GM23338 (cell line): ENCODE measurements at regions not wholly inside any gene's neighbourhood (a gene's known extent, or its start where the extent isn't known, plus 50 kb on each side); places are given as distances from the start of the nearest gene placed in this dataset.

Experiments
- ATAC-seq: fragments of 200-7000 bp; cut with Tn5 transposase; 3 replicates; pipeline ENCODE4 v1.9.1; 2020
- DNase-seq: peaks from one replicate; pipeline ENCODE4 v3.0.0-alpha.2; 2015; ENCODE audit warnings: low spot score
- H2AFZ ChIP-seq: fragments of 200-600 bp; sonication (generic); 2 replicates; pipeline ENCODE4 v1.8.0; 2016; ENCODE audit warnings: antibody characterized with exemption, mild to moderate bottlenecking, moderate library complexity
- H3F3A ChIP-seq: fragments of 200-600 bp; sonication (generic); replicated peaks from 2 replicates; pipeline ENCODE4 v1.8.0; 2017; ENCODE audit warnings: antibody characterized with exemption, mixed run types, low read depth
- H3K27ac ChIP-seq: fragments of 200-600 bp; sonication (generic); 2 replicates; pipeline ENCODE4 v1.6.1; 2016; ENCODE audit warnings: low read depth
- H3K27me3 ChIP-seq: fragments of 200-600 bp; sonication (generic); 2 replicates; pipeline ENCODE4 v1.8.0; 2016; ENCODE audit warnings: mild to moderate bottlenecking, mixed run types, moderate library complexity; ENCODE audit not compliant: insufficient read depth
- H3K36me3 ChIP-seq: fragments of 200-600 bp; sonication (generic); 2 replicates; pipeline ENCODE4 v1.8.0; 2016; ENCODE audit warnings: mild to moderate bottlenecking; ENCODE audit not compliant: insufficient read depth
- H3K4me1 ChIP-seq: fragments of 200-600 bp; sonication (generic); 2 replicates; pipeline ENCODE4 v1.8.0; 2016; ENCODE audit warnings: mild to moderate bottlenecking, moderate library complexity; ENCODE audit not compliant: insufficient read depth
- H3K4me2 ChIP-seq: fragments of 200-600 bp; sonication (generic); 2 replicates; pipeline ENCODE4 v1.7.1; 2017; ENCODE audit warnings: mixed run types
- H3K4me3 ChIP-seq: fragments of 200-600 bp; sonication (generic); 2 replicates; pipeline ENCODE4 v1.6.1; 2016; ENCODE audit warnings: mixed run types
- H3K79me2 ChIP-seq: fragments of 200-600 bp; sonication (generic); replicated peaks from 2 replicates; pipeline ENCODE4 v1.8.0; 2017; ENCODE audit warnings: mild to moderate bottlenecking; ENCODE audit not compliant: insufficient read depth
- H3K9me2 ChIP-seq: fragments of 200-600 bp; sonication (generic); 2 replicates; pipeline ENCODE4 v1.8.0; 2017; ENCODE audit not compliant: insufficient read depth
- H4K20me1 ChIP-seq: fragments of 200-600 bp; sonication (generic); replicated peaks from 2 replicates; pipeline ENCODE4 v1.8.0; 2017; ENCODE audit warnings: mild to moderate bottlenecking; ENCODE audit not compliant: insufficient read depth
- H3K27ac Mint-ChIP-seq: 2 replicates; pipeline ENCODE4 v1.8.0; 2020; ENCODE audit warnings: inconsistent platforms, mild to moderate bottlenecking, moderate library complexity, mixed read lengths
- H3K27me3 Mint-ChIP-seq: 3 replicates; pipeline ENCODE4 v1.8.0; 2022; ENCODE audit warnings: low read depth, mild to moderate bottlenecking, moderate library complexity, mixed read lengths, inconsistent platforms; ENCODE audit not compliant: insufficient read depth, poor library complexity
- H3K36me3 Mint-ChIP-seq: 3 replicates; pipeline ENCODE4 v1.8.0; 2021; ENCODE audit warnings: low read depth, mild to moderate bottlenecking, inconsistent platforms, moderate library complexity, mixed read lengths
- H3K4me1 Mint-ChIP-seq: 3 replicates; pipeline ENCODE4 v1.8.0; 2020; ENCODE audit warnings: mild to moderate bottlenecking, inconsistent platforms, mixed read lengths
- H3K4me3 Mint-ChIP-seq: 3 replicates; pipeline ENCODE4 v1.8.0; 2021; ENCODE audit warnings: moderate library complexity, mild to moderate bottlenecking, inconsistent platforms, mixed read lengths
- H3K9me3 Mint-ChIP-seq: 3 replicates; pipeline ENCODE4 v1.8.0; 2020; ENCODE audit warnings: moderate library complexity, mild to moderate bottlenecking, inconsistent platforms, mixed read lengths
- CREB1 ChIP-seq: fragments of 250-450 bp; sonication (Bioruptor Pico); IDR thresholded peaks from 2 replicates; pipeline ENCODE4 v1.5.0; 2020; ENCODE audit warnings: low read depth, mild to moderate bottlenecking, moderate library complexity
- CTCF ChIP-seq, 2 experiments: fragments of 200-600 bp in 1 of 2; sonication (generic) in 1 of 2; conservative IDR thresholded peaks; 2 replicates each; pipeline versions ENCODE4 v1.5.1 to v1.6.1; 2016 to 2017; ENCODE audit warnings: antibody characterized with exemption in 2 of 2, low read depth in 2 of 2, mild to moderate bottlenecking in 2 of 2, moderate library complexity in 1 of 2
- EZH2 ChIP-seq: fragments of 200-600 bp; sonication (generic); IDR thresholded peaks from one replicate; pipeline ENCODE4 v1.8.0; 2017; ENCODE audit warnings: antibody characterized with exemption, mild to moderate bottlenecking, low read depth; ENCODE audit not compliant: unreplicated experiment
- EZH2phosphoT487 ChIP-seq: fragments of 200-600 bp; sonication (generic); IDR thresholded peaks from one replicate; pipeline ENCODE4 v1.8.1; 2018; ENCODE audit warnings: antibody characterized with exemption; ENCODE audit not compliant: unreplicated experiment
- JUNB ChIP-seq: IDR thresholded peaks from one replicate; pipeline ENCODE4 v1.6.1; 2016; ENCODE audit warnings: antibody characterized with exemption; ENCODE audit not compliant: unreplicated experiment
- NANOG ChIP-seq: IDR thresholded peaks from 2 replicates; pipeline ENCODE4 v1.6.1; 2016; ENCODE audit warnings: antibody characterized with exemption, borderline replicate concordance
- POLR2AphosphoS5 ChIP-seq: IDR thresholded peaks from 2 replicates; pipeline ENCODE4 v1.6.1; 2016; ENCODE audit warnings: antibody characterized with exemption, low read depth
- REST ChIP-seq: IDR thresholded peaks from one replicate; pipeline ENCODE4 v1.6.1; 2018; ENCODE audit warnings: antibody characterized with exemption; ENCODE audit not compliant: unreplicated experiment
- ZNF114 ChIP-seq: fragments of 250-450 bp; sonication (Bioruptor Pico); IDR thresholded peaks from 2 replicates; pipeline ENCODE4 v1.5.0; 2020; ENCODE audit warnings: mild to moderate bottlenecking, moderate library complexity
- ZNF462 ChIP-seq: fragments of 250-450 bp; sonication (Bioruptor Pico); IDR thresholded peaks from 2 replicates; pipeline ENCODE4 v1.5.0; 2020; ENCODE audit warnings: mild to moderate bottlenecking, moderate library complexity

GRCh38 chr5:25327172-25327571 is 682.4 kb upstream of the CDH10 start:
- DNase-seq (no peak), ATAC-seq (no peak)
- TF ChIP-seq JUNB (no peak), CREB1 (no peak), CTCF (conservative IDR thresholded peaks at IDR 0.05; ENCODE audit: low read depth in 2 of 2) (no peak), POLR2AphosphoS5 (no peak), EZH2phosphoT487 (no peak), EZH2 (no peak), REST (no peak), ZNF114 (CRISPR knock-in tag) (no peak), NANOG (no peak), ZNF462 (CRISPR knock-in tag) (no peak)
- no peaks in the 10 kb centered on the region for H3K27me3 Mint-ChIP-seq
- H3K4me3 ChIP-seq: no peak overlapping the region
- H3K79me2 ChIP-seq: no peaks in the 10 kb centered on the region
- H3K36me3 ChIP-seq: no peaks in the 10 kb centered on the region
- no peaks in the 10 kb centered on the region for H4K20me1 ChIP-seq
- peaks cover 10% of the 10 kb centered on the region for H3K36me3 Mint-ChIP-seq
- no peak overlapping the region for H3K27ac Mint-ChIP-seq
- no peak overlapping the region for H3K4me2 ChIP-seq
- H2AFZ ChIP-seq: no peak overlapping the region
- H3K9me2 ChIP-seq: 0 out of 2 replicates have a peak, but pooled peaks cover 3% of the 10 kb centered on the region
- no peaks in the 10 kb centered on the region for H3F3A ChIP-seq
- H3K9me3 Mint-ChIP-seq: peaks cover 8% of the 10 kb centered on the region
- H3K4me1 Mint-ChIP-seq: no peaks in the 10 kb centered on the region
- no peaks in the 10 kb centered on the region for H3K27me3 ChIP-seq
- no peak overlapping the region for H3K4me3 Mint-ChIP-seq
- H3K4me1 ChIP-seq: no peaks in the 10 kb centered on the region
- no peak overlapping the region for H3K27ac ChIP-seq
